Panc1 (cell line): ENCODE measurements at regions not wholly inside any gene's neighbourhood (a gene's known extent, or its start where the extent isn't known, plus 50 kb on each side); places are given as distances from the start of the nearest gene placed in this dataset.

Experiments used
- ATAC-seq: fragments of 200-7000 bp; cut with Tn5 transposase; 2 replicates; pipeline ENCODE4 v1.9.1; 2020; ENCODE audit warnings: mild to moderate bottlenecking, moderate library complexity
- BruUV-seq: library from RNA; stranded (reverse); fragments of 400-500 nt; replicated peaks from 2 replicates; lab custom pipeline; 2021; lab: Mats Ljungman, UMichigan
- CTCF ChIA-PET: fragments of 300-600 bp; sonication (Branson Sonifier 250); formaldehyde crosslinking; loops from one replicate; lab custom pipeline; 2022; ENCODE audit warnings: antibody characterized with exemption; lab: Charles Lee
- POLR2A ChIA-PET: fragments of 300-600 bp; sonication (Branson Sonifier 250); formaldehyde crosslinking; loops from one replicate; lab custom pipeline; 2022; ENCODE audit warnings: antibody characterized with exemption; lab: Charles Lee
- DNase-seq: peaks from one replicate; pipeline ENCODE4 v3.0.0-alpha.2; 2010; ENCODE audit warnings: low read depth, low spot score
- H3K27ac ChIP-seq: 2 replicates; pipeline ENCODE4 v1.5.1; 2011; ENCODE audit warnings: mild to moderate bottlenecking, low read length, inconsistent platforms
- H3K27me3 ChIP-seq: fragments of 200-500 bp; sonication (Bioruptor generic); 2 replicates; pipeline ENCODE4 v1.6.0; 2014; ENCODE audit warnings: low read length, inconsistent platforms; ENCODE audit not compliant: control insufficient read depth, insufficient read depth
- H3K36me3 ChIP-seq: fragments of 200-500 bp; sonication (Bioruptor generic); 2 replicates; pipeline ENCODE4 v1.5.1; 2014; ENCODE audit warnings: inconsistent platforms, mild to moderate bottlenecking, low read length, moderate library complexity; ENCODE audit not compliant: control insufficient read depth, insufficient read depth
- H3K4me1 ChIP-seq: 2 replicates; pipeline ENCODE4 v1.5.1; 2011; ENCODE audit warnings: inconsistent platforms, mild to moderate bottlenecking, low read length, moderate library complexity; ENCODE audit not compliant: control insufficient read depth, insufficient read depth
- H3K4me3 ChIP-seq, 2 experiments: 2 replicates each; pipeline ENCODE4 v1.5.1; 2011 to 2012; ENCODE audit warnings: low read depth in 2 of 2, low read length in 2 of 2, mild to moderate bottlenecking in 2 of 2, inconsistent platforms in 1 of 2, moderate library complexity in 1 of 2
- H3K9me3 ChIP-seq: fragments of 200-500 bp; sonication (Bioruptor generic); 2 replicates; pipeline ENCODE4 v1.5.1; 2014; ENCODE audit warnings: low read depth, mild to moderate bottlenecking, inconsistent platforms, low read length, moderate library complexity; ENCODE audit not compliant: control insufficient read depth, insufficient read depth
- CTCF ChIP-seq: fragments of 450-650 bp; IDR thresholded peaks from 2 replicates; pipeline ENCODE4 v1.5.1; 2017; ENCODE audit warnings: mild to moderate bottlenecking
- POLR2AphosphoS5 ChIP-seq: IDR thresholded peaks from 2 replicates; pipeline ENCODE4 v1.6.1; 2012; ENCODE audit warnings: mild to moderate bottlenecking, low read depth, low read length, moderate library complexity
- REST ChIP-seq, 2 experiments: IDR thresholded peaks; 2 replicates each; pipeline ENCODE4 v1.6.1; 2011 to 2012; ENCODE audit warnings: low read depth in 2 of 2, control low read depth in 1 of 2, low read length in 1 of 2, mild to moderate bottlenecking in 1 of 2, moderate library complexity in 1 of 2; ENCODE audit not compliant: insufficient read depth in 1 of 2
- SIN3A ChIP-seq: IDR thresholded peaks from 2 replicates; pipeline ENCODE4 v1.6.1; 2012; ENCODE audit warnings: low read depth, mild to moderate bottlenecking, low read length, moderate library complexity, borderline replicate concordance; ENCODE audit not compliant: insufficient read depth
- TCF7L2 ChIP-seq: IDR thresholded peaks from 2 replicates; pipeline ENCODE4 v1.6.1; 2011; ENCODE audit warnings: mild to moderate bottlenecking, low read depth, low read length, inconsistent platforms
- in situ Hi-C: cut with HindIII; loops from 2 replicates; pipeline ENCODE4 v1.10.0; 2016; ENCODE audit warnings: low sequenced_read_pairs, low pct_unique_long_range_greater_than_20kb
- intact Hi-C: fragments of 100-400 bp; cut with micrococcal nuclease; formaldehyde crosslinking; loops from one replicate; pipeline ENCODE4 v1.10.0; 2022; ENCODE audit not compliant: unreplicated experiment

- in situ Hi-C loops, result no loop called here
- no peak overlapping the region for H3K4me3 ChIP-seq
- ChIA-PET CTCF (no interaction called here), POLR2A (no interaction called here)
- ATAC-seq (no peak), DNase-seq (no peak)
- 0 out of 2 replicates have a peak, but pooled peaks cover 4% of the 10 kb centered on the region for H3K9me3 ChIP-seq
- no peaks in the 10 kb centered on the region for H3K4me1 ChIP-seq
- no peaks in the 10 kb centered on the region for H3K36me3 ChIP-seq
- TF ChIP-seq SIN3A, result no peak
- TF ChIP-seq TCF7L2, result no peak
- no peak for TF ChIP-seq POLR2AphosphoS5
- TF ChIP-seq REST (IDR thresholded peaks at IDR 0.05; ENCODE audit: insufficient read depth in 1 of 2, low read depth in 2 of 2, low read length in 1 of 2), result no peak
- no peak for TF ChIP-seq CTCF
- BruUV-seq, result no TSS peak
- no peaks in the 10 kb centered on the region for H3K27me3 ChIP-seq
- H3K27ac ChIP-seq, result no peak overlapping the region
- intact Hi-C loops, result no loop called here
These were observed 282.0 kb downstream of the BTBD3 start for GRCh38 chr20:12199703-12200102.

GRCh38 chr20:12201289-12201991 is 283.7 kb downstream of the BTBD3 start:
- POLR2A ChIA-PET, result no interaction called here
- in situ Hi-C loops, result no loop called here
- TF ChIP-seq CTCF (no peak), TCF7L2 (no peak), POLR2AphosphoS5 (no peak), REST (IDR thresholded peaks at IDR 0.05; ENCODE audit: insufficient read depth in 1 of 2, low read depth in 2 of 2, low read length in 1 of 2) (no peak), SIN3A (no peak)

More at GRCh38 chr20:12201289-12201991, 283.7 kb downstream of the BTBD3 start:
- no peak for ATAC-seq
- Histone ChIP-seq H3K36me3 (no peaks in the 10 kb centered on the region), H3K27me3 (no peaks in the 10 kb centered on the region), H3K27ac (no peak overlapping the region), H3K9me3 (peaks cover 4% of the 10 kb centered on the region; the same call in 1 of the 2 replicates), H3K4me3 (no peak overlapping the region), H3K4me1 (no peaks in the 10 kb centered on the region)
- no TSS peak for BruUV-seq
- CTCF ChIA-PET, result no interaction called here
- no peak for DNase-seq
- intact Hi-C loops, result no loop called here
